Sigmoid colon (tissue), 6 donors: ENCODE measurements at regions not wholly inside any gene's neighbourhood (a gene's known extent, or its start where the extent isn't known, plus 50 kb on each side); places are given as distances from the start of the nearest gene placed in this dataset.

Experiments used
- DNase-seq: peaks from one replicate; pipeline ENCODE4 v3.0.0-alpha.2; 2019
- H3K27ac ChIP-seq, 4 donors: fragments of 200-600 bp; sonication (generic); one replicate each; pipeline ENCODE4 v1.5.1; 2016 to 2019; ENCODE audit warnings: mild to moderate bottlenecking in 1 of 4
- H3K27me3 ChIP-seq, 3 donors: fragments of 200-600 bp; sonication (generic); one replicate each; pipeline ENCODE4 v1.5.1; 2019; ENCODE audit warnings: mild to moderate bottlenecking in 1 of 3
- H3K36me3 ChIP-seq, 4 donors: fragments of 200-600 bp; sonication (generic); one replicate each; pipeline ENCODE4 v1.5.1; 2016 to 2019
- H3K4me1 ChIP-seq, 4 donors: fragments of 200-600 bp; sonication (generic); one replicate each; pipeline ENCODE4 v1.5.1; 2017 to 2019
- H3K4me3 ChIP-seq, 4 donors: fragments of 200-600 bp; sonication (generic); one replicate each; pipeline ENCODE4 v1.5.1; 2017 to 2019; ENCODE audit warnings: mild to moderate bottlenecking in 2 of 4, moderate library complexity in 1 of 4
- H3K9me3 ChIP-seq, 4 donors: fragments of 200-600 bp in 3 of 4; sonication (generic) in 3 of 4; one replicate each; pipeline versions ENCODE4 v1.5.1 to v1.6.1; 2013 to 2019
- EP300 ChIP-seq, 4 donors: sonication (generic); formaldehyde crosslinking; IDR thresholded peaks; one replicate each; pipeline ENCODE4 v1.6.1; 2017; ENCODE audit warnings: antibody characterized with exemption in 4 of 4
- POLR2A ChIP-seq, 2 donors: fragments of 450-650 bp; IDR thresholded peaks; one replicate each; pipeline ENCODE4 v1.6.1; 2016; ENCODE audit warnings: antibody characterized with exemption in 2 of 2, mild to moderate bottlenecking in 2 of 2, moderate library complexity in 2 of 2
- POLR2AphosphoS5 ChIP-seq, 4 donors: sonication (generic); formaldehyde crosslinking; IDR thresholded peaks; one replicate each; pipeline ENCODE4 v1.6.1; 2017; ENCODE audit warnings: antibody characterized with exemption in 4 of 4
- WGBS, 2 donors: extraction: QIAGEN DNeasy Blood & Tissue Kit; methylation state at CpG; one replicate each; pipeline ENCODE4 v1.1.7; 2013; 5-methylcytosine and 5-hydroxymethylcytosine counted together
- intact Hi-C: fragments of 100-400 bp; cut with DNase I; formaldehyde crosslinking; loops from one replicate; pipeline ENCODE4 v1.15.1; 2023
- TF ChIP-seq, protein P1 (sequence below), 4 experiments: fragments of 450-650 bp in 3 of 4; fragments of 200-600 bp in 1 of 4; IDR thresholded peaks; one replicate each; pipeline ENCODE4 v1.5.1; 2016 to 2019; ENCODE audit warnings: antibody characterized with exemption in 4 of 4, mild to moderate bottlenecking in 3 of 4, moderate library complexity in 2 of 4
- donor health status: healthy with polysubstance abuse.
- donor health status: healthy.

GRCh38 chr15:39265261-39265660, 315.6 kb upstream of the THBS1 start:
- no peaks in the 10 kb centered on the region for H3K36me3 ChIP-seq
- no peaks in the 10 kb centered on the region for H3K27me3 ChIP-seq
- DNase-seq, result no peak
- H3K9me3 ChIP-seq, result no peaks in the 10 kb centered on the region
- no peak overlapping the region for H3K4me3 ChIP-seq
- WGBS, 2 donors, result 89 to 96% methylated on average over 4 of the region's 4 CpGs
- TF ChIP-seq, protein P1, sequence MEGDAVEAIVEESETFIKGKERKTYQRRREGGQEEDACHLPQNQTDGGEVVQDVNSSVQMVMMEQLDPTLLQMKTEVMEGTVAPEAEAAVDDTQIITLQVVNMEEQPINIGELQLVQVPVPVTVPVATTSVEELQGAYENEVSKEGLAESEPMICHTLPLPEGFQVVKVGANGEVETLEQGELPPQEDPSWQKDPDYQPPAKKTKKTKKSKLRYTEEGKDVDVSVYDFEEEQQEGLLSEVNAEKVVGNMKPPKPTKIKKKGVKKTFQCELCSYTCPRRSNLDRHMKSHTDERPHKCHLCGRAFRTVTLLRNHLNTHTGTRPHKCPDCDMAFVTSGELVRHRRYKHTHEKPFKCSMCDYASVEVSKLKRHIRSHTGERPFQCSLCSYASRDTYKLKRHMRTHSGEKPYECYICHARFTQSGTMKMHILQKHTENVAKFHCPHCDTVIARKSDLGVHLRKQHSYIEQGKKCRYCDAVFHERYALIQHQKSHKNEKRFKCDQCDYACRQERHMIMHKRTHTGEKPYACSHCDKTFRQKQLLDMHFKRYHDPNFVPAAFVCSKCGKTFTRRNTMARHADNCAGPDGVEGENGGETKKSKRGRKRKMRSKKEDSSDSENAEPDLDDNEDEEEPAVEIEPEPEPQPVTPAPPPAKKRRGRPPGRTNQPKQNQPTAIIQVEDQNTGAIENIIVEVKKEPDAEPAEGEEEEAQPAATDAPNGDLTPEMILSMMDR (IDR thresholded peaks at IDR 0.05), result no peak
- no peak for TF ChIP-seq EP300 (IDR thresholded peaks at IDR 0.05)
- no peak for TF ChIP-seq POLR2AphosphoS5 (IDR thresholded peaks at IDR 0.05)
- no peak for TF ChIP-seq POLR2A (IDR thresholded peaks at IDR 0.05)
- peaks cover 0 to 1% (median 0%) of the 10 kb centered on the region in 4 donors for H3K4me1 ChIP-seq
- intact Hi-C loops, result no loop called here
- no peak overlapping the region for H3K27ac ChIP-seq

- Histone ChIP-seq H3K27me3 (no peaks in the 10 kb centered on the region), H3K36me3 (no peaks in the 10 kb centered on the region), H3K4me3 (no peak overlapping the region), H3K4me1 (peaks cover 0 to 4% (median 0%) of the 10 kb centered on the region in 4 donors), H3K27ac (no peak overlapping the region), H3K9me3 (no peaks in the 10 kb centered on the region)
- intact Hi-C loops, result no loop called here
- no peak for DNase-seq
- 90 to 95% methylated on average over 1 of the region's 1 CpG for WGBS, 2 donors
- TF ChIP-seq, protein P1 (IDR thresholded peaks at IDR 0.05), result no peak
- TF ChIP-seq EP300 (IDR thresholded peaks at IDR 0.05) (no peak), POLR2A (IDR thresholded peaks at IDR 0.05) (no peak), POLR2AphosphoS5 (IDR thresholded peaks at IDR 0.05) (no peak)
Measured at GRCh38 chr15:39266890-39267289, 314.0 kb upstream of the THBS1 start.

DNA sequence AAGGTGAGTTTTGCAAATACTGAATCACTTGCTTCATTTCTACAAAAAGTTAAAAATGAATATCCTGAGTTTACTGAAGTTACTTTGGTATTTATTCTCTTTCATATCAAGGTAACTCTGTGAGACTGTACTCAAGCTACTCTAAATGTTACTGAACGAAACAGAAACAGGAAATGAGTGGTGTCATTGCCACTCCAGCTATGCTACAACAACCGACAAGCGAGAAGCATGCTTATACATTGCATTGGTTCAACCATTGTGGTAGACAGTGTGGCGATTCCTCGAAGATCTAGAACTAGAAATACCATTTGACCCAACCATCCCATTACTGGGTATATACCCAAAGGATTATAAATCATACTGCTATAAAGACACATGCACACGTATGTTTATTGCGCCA, 313.2 kb upstream of the THBS1 start:
- intact Hi-C loops, result no loop called here
- Histone ChIP-seq H3K27ac (no peak overlapping the region), H3K4me1 (peaks cover 0 to 4% (median 0%) of the 10 kb centered on the region in 4 donors), H3K27me3 (no peaks in the 10 kb centered on the region), H3K9me3 (no peaks in the 10 kb centered on the region), H3K36me3 (no peaks in the 10 kb centered on the region), H3K4me3 (no peak overlapping the region)
- no peak for DNase-seq
- 81 to 85% methylated on average over 7 of the region's 7 CpGs for WGBS, 2 donors
- TF ChIP-seq POLR2A (IDR thresholded peaks at IDR 0.05) (no peak), POLR2AphosphoS5 (IDR thresholded peaks at IDR 0.05) (no peak), EP300 (IDR thresholded peaks at IDR 0.05) (no peak)
- TF ChIP-seq, protein P1 (IDR thresholded peaks at IDR 0.05), result no peak

DNA sequence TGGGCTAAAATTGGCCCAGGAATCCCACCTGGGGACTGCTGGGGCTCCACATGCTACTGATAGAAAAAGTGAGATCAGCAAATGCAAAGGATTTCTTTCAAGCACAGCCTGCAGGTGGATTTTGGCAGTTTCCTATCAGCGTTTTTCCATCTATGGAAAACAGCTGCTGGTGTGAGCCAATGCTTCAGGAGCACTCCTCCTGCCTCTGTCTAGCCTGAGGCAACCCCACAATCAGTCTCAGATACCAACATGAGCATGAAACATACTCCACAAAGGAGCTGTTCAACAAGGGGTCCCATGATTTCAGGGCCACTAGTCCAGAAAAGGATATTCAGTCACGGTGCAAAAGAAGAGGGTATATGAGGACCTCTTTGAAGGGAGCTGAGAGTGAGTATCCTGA, 311.5 kb upstream of the THBS1 start:
- Histone ChIP-seq H3K36me3 (no peaks in the 10 kb centered on the region), H3K4me3 (no peak overlapping the region), H3K4me1 (peaks cover 0 to 9% (median 4%) of the 10 kb centered on the region in 4 donors), H3K27me3 (no peaks in the 10 kb centered on the region), H3K9me3 (no peaks in the 10 kb centered on the region), H3K27ac (no peak overlapping the region)
- TF ChIP-seq, protein P1 (IDR thresholded peaks at IDR 0.05), result no peak
- no peak for TF ChIP-seq EP300 (IDR thresholded peaks at IDR 0.05)
- 76 to 85% methylated on average over 2 of the region's 2 CpGs for WGBS, 2 donors
- DNase-seq, result no peak
- intact Hi-C loops, result no loop called here

DNA sequence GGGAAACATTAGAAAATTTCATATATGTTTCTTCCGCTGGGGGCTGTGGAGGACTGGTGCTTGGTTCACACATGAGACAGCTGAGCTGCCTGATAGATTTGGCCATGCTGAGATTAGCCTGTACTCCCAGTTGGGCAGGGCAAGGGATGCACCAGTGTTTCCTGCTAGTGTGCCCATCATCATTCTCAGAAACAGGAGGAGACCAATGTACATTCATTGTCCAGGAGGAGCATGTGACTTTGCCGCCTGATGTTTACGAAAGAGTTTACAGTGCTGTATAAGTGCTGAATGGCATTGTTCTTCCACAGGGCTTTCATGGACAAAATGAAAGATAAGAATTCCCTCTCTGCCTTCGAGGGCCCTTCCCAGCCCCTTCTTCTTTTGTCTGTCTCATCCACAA, 311.1 kb upstream of the THBS1 start:
- no peak for DNase-seq
- Histone ChIP-seq H3K9me3 (no peaks in the 10 kb centered on the region), H3K27me3 (no peaks in the 10 kb centered on the region), H3K27ac (no peak overlapping the region), H3K4me3 (no peak overlapping the region), H3K4me1 (peaks cover 0 to 9% (median 4%) of the 10 kb centered on the region in 4 donors), H3K36me3 (no peaks in the 10 kb centered on the region)
- TF ChIP-seq, protein P1 (IDR thresholded peaks at IDR 0.05), result no peak
- TF ChIP-seq EP300 (IDR thresholded peaks at IDR 0.05) (no peak), POLR2AphosphoS5 (IDR thresholded peaks at IDR 0.05) (no peak), POLR2A (IDR thresholded peaks at IDR 0.05) (no peak)
- WGBS, 2 donors, result 41 to 79% methylated on average over 4 of the region's 4 CpGs
- intact Hi-C loops, result no loop called here
